ENCODE measurements at regions not wholly inside any gene's neighbourhood (a gene's known extent, or its start where the extent isn't known, plus 50 kb on each side); places are given as distances from the start of the nearest gene placed in this dataset.

GRCh38 chr14:45728434-45729225 lies 475.6 kb upstream of the MIS18BP1 start:
- no peak overlapping the region for H3K4me3 ChIP-seq (ENCODE audit: low read depth, low read length)
- TF ChIP-seq CTCF (IDR thresholded peaks at IDR 0.05; ENCODE audit: low read depth, low read length), result no peak

- H3K4me3 ChIP-seq (ENCODE audit: low read depth, low read length), result no peak overlapping the region
- no peak for TF ChIP-seq CTCF (IDR thresholded peaks at IDR 0.05; ENCODE audit: low read depth, low read length)
These were observed 474.1 kb upstream of the MIS18BP1 start for GRCh38 chr14:45727133-45727532.

- H3K4me3 ChIP-seq (ENCODE audit: low read depth, low read length), result no peak overlapping the region
- no peak for TF ChIP-seq CTCF (IDR thresholded peaks at IDR 0.05; ENCODE audit: low read depth, low read length)
These were observed 468.5 kb upstream of the MIS18BP1 start for GRCh38 chr14:45721472-45721871.

- no peak overlapping the region for H3K4me3 ChIP-seq (ENCODE audit: low read depth, low read length)
- no peak for TF ChIP-seq CTCF (IDR thresholded peaks at IDR 0.05; ENCODE audit: low read depth, low read length)
These were observed 463.6 kb upstream of the MIS18BP1 start for GRCh38 chr14:45716572-45716971.

GRCh38 chr14:45715946-45716345 lies 462.9 kb upstream of the MIS18BP1 start:
- no peak for TF ChIP-seq CTCF (IDR thresholded peaks at IDR 0.05; ENCODE audit: low read depth, low read length)
- no peak overlapping the region for H3K4me3 ChIP-seq (ENCODE audit: low read depth, low read length)

GRCh38 chr14:45709541-45709940 lies 456.5 kb upstream of the MIS18BP1 start:
- TF ChIP-seq CTCF (IDR thresholded peaks at IDR 0.05; ENCODE audit: low read depth, low read length), result no peak
- no peak overlapping the region for H3K4me3 ChIP-seq (ENCODE audit: low read depth, low read length)

- TF ChIP-seq CTCF (IDR thresholded peaks at IDR 0.05; ENCODE audit: low read depth, low read length), result no peak
- H3K4me3 ChIP-seq (ENCODE audit: low read depth, low read length), result no peak overlapping the region
These were observed 453.0 kb upstream of the MIS18BP1 start for GRCh38 chr14:45705940-45706534.

Measured in WI38 (cell line).